Stimulated activated naive CD8-positive, alpha-beta T cell treated with anti-CD3 and anti-CD28 coated beads, Interleukin-15, Interleukin-2, amounts not matched to agents 100 ng/mL and 50 ng/mL, for 24 hours (primary cell): ENCODE measurements at regions not wholly inside any gene's neighbourhood (a gene's known extent, or its start where the extent isn't known, plus 50 kb on each side); places are given as distances from the start of the nearest gene placed in this dataset.

Experiments
- H3K27ac Mint-ChIP-seq: one replicate; pipeline ENCODE4 v1.8.0; 2021; ENCODE audit warnings: mild to moderate bottlenecking, mixed read lengths
- H3K27me3 Mint-ChIP-seq: one replicate; pipeline ENCODE4 v1.8.0; 2021; ENCODE audit warnings: mixed read lengths
- H3K36me3 Mint-ChIP-seq: one replicate; pipeline ENCODE4 v1.8.0; 2021; ENCODE audit warnings: low read depth, mixed read lengths
- H3K4me1 Mint-ChIP-seq: one replicate; pipeline ENCODE4 v1.8.0; 2021; ENCODE audit warnings: low read depth, mixed read lengths
- H3K4me3 Mint-ChIP-seq: one replicate; pipeline ENCODE4 v1.8.0; 2021; ENCODE audit warnings: mild to moderate bottlenecking, mixed read lengths
- H3K9me3 Mint-ChIP-seq: one replicate; pipeline ENCODE4 v1.8.0; 2021; ENCODE audit warnings: mixed read lengths

DNA sequence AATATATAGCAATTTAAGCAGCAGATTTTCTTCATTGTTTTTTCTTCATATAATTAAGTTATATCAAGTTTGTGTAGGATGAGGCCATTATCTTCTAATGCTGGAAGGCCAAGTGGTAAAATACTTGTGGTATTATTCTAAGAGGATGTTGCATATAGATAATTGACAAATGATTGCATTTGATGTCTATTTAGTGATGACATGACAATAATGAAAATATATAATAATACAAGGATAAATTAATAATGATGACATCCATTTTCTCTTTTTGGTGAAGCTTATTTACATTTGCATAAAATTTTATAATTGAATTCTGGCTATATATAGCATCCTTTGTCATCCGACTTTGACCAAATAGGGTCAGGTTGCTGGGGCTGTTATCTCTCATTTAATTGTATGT lies 195.4 kb upstream of the KCNJ16 start:
- no peaks in the 10 kb centered on the region for H3K4me1 Mint-ChIP-seq
- H3K9me3 Mint-ChIP-seq, result no peaks in the 10 kb centered on the region
- no peak overlapping the region for H3K4me3 Mint-ChIP-seq
- no peak overlapping the region for H3K27ac Mint-ChIP-seq
- H3K27me3 Mint-ChIP-seq, result no peaks in the 10 kb centered on the region
- no peaks in the 10 kb centered on the region for H3K36me3 Mint-ChIP-seq

- Mint-ChIP-seq H3K27me3 (no peaks in the 10 kb centered on the region), H3K4me3 (no peak overlapping the region), H3K4me1 (no peaks in the 10 kb centered on the region), H3K36me3 (no peaks in the 10 kb centered on the region), H3K9me3 (no peaks in the 10 kb centered on the region), H3K27ac (no peak overlapping the region)
These were observed 194.4 kb upstream of the KCNJ16 start for GRCh38 chr17:69880591-69881112.

DNA sequence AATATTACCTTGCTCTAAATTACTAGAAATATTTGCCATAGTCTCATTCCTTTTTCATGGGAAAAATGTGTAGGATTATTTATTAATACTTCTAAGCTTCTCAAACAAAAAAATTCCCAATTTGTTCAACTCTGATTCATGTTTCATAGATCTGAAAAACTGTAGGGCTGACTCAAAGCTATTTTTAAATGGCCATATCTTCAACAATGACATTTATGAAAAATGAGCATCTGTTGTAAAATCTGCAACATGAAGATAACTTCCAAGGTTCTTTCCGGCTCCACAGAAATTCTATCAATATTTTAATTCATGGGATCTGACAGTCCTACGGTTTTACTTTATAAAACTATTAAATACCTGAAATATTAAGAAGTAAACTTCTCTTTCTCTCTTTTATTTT lies 192.7 kb upstream of the KCNJ16 start:
- no peaks in the 10 kb centered on the region for H3K9me3 Mint-ChIP-seq
- H3K4me3 Mint-ChIP-seq, result no peak overlapping the region
- no peaks in the 10 kb centered on the region for H3K4me1 Mint-ChIP-seq
- no peak overlapping the region for H3K27ac Mint-ChIP-seq
- H3K27me3 Mint-ChIP-seq, result no peaks in the 10 kb centered on the region
- H3K36me3 Mint-ChIP-seq, result no peaks in the 10 kb centered on the region

DNA sequence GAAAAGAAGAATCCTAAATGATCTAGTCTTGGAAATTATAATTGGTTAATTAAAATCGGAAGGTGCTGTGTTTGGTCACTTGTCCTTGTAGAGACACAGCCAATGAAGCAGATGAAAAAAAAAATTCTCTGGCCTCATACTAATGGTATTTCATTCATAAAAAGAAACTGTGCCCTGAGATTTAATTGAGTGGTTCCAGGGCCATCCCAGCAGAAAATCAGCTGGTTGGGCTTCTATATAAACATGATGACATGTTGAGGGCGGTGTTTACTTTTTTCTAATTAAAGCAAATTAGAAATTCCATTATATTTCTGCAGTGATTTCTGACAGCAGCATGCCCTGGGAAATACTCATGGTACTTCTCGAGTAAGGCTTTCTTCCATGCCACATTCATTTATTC lies 191.9 kb upstream of the KCNJ16 start:
- Mint-ChIP-seq H3K4me3 (no peak overlapping the region), H3K4me1 (no peaks in the 10 kb centered on the region), H3K36me3 (no peaks in the 10 kb centered on the region), H3K27me3 (no peaks in the 10 kb centered on the region), H3K27ac (no peak overlapping the region), H3K9me3 (no peaks in the 10 kb centered on the region)

DNA sequence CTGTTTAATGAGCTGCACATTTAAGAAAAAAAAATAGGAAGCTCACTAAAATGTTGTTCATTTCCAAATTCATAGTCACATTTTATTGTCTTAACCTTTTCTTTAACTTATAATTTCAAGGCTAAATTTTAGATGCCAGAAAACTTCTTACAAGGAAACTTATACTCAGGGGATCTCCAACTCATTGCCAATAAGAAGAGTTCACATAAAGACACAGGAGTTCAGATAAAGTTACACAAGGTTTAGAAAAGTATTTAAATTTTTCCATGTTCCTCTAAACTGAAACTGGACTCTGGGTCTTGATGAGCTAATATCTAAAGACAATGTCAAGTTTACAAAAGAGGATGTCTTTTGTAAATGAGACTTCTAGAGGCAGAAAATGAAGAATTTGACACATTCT lies 190.7 kb upstream of the KCNJ16 start:
- H3K4me3 Mint-ChIP-seq, result no peak overlapping the region
- no peaks in the 10 kb centered on the region for H3K9me3 Mint-ChIP-seq
- no peak overlapping the region for H3K27ac Mint-ChIP-seq
- no peaks in the 10 kb centered on the region for H3K36me3 Mint-ChIP-seq
- H3K4me1 Mint-ChIP-seq, result no peaks in the 10 kb centered on the region
- H3K27me3 Mint-ChIP-seq, result no peaks in the 10 kb centered on the region

- no peaks in the 10 kb centered on the region for H3K4me1 Mint-ChIP-seq
- no peak overlapping the region for H3K27ac Mint-ChIP-seq
- H3K9me3 Mint-ChIP-seq, result no peaks in the 10 kb centered on the region
- no peaks in the 10 kb centered on the region for H3K36me3 Mint-ChIP-seq
- H3K27me3 Mint-ChIP-seq, result no peaks in the 10 kb centered on the region
- H3K4me3 Mint-ChIP-seq, result no peak overlapping the region
These were observed 190.2 kb upstream of the KCNJ16 start for GRCh38 chr17:69884846-69885245.

GRCh38 chr17:69898601-69899000 lies 176.4 kb upstream of the KCNJ16 start:
- Mint-ChIP-seq H3K27me3 (no peaks in the 10 kb centered on the region), H3K4me3 (no peak overlapping the region), H3K27ac (no peak overlapping the region), H3K9me3 (no peaks in the 10 kb centered on the region), H3K36me3 (no peaks in the 10 kb centered on the region), H3K4me1 (no peaks in the 10 kb centered on the region)

DNA sequence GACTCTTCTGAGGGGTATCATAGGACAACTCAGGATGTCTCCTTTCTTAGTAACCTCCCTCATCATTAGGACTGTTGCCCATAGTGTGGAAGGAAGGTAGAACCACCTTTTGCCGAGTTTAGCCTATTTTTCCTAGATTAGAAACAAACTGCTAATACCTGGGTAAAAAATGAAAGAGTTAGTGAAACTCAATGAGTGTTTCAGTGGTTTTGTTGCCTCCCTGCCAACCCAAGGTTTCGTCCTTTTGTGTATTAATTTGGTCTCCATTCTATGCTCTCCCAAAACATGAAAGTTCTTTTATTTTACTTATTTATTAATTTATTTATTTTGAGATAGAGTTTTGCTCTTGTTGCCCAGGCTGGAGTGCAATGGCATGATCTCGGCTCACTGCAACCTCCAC lies 174.9 kb upstream of the KCNJ16 start:
- no peak overlapping the region for H3K27ac Mint-ChIP-seq
- no peaks in the 10 kb centered on the region for H3K4me1 Mint-ChIP-seq
- H3K36me3 Mint-ChIP-seq, result no peaks in the 10 kb centered on the region
- no peaks in the 10 kb centered on the region for H3K27me3 Mint-ChIP-seq
- H3K4me3 Mint-ChIP-seq, result no peak overlapping the region
- H3K9me3 Mint-ChIP-seq, result no peaks in the 10 kb centered on the region

DNA sequence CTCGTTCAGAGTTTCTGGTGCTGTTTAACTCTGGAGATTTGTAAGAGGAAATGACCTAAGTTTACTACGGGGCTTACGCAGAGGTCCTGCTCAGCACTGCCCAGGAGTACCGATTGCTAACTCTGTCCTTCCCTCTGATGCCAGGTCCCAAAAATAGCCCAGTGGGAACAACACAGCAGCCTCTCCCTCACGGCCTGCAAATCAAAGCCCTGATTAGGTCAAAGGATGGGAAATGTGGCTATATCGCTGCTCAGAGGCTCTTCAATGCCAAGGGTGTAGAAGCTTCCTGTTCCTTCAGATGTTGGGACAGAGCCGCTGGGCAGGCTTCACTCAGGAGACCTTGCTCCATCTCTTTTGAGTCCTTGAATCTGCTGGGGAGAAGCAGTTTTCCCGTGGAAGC lies 174.2 kb upstream of the KCNJ16 start:
- H3K27ac Mint-ChIP-seq, result no peak overlapping the region
- H3K4me3 Mint-ChIP-seq, result no peak overlapping the region
- no peaks in the 10 kb centered on the region for H3K36me3 Mint-ChIP-seq
- H3K9me3 Mint-ChIP-seq, result no peaks in the 10 kb centered on the region
- no peaks in the 10 kb centered on the region for H3K27me3 Mint-ChIP-seq
- H3K4me1 Mint-ChIP-seq, result no peaks in the 10 kb centered on the region

DNA sequence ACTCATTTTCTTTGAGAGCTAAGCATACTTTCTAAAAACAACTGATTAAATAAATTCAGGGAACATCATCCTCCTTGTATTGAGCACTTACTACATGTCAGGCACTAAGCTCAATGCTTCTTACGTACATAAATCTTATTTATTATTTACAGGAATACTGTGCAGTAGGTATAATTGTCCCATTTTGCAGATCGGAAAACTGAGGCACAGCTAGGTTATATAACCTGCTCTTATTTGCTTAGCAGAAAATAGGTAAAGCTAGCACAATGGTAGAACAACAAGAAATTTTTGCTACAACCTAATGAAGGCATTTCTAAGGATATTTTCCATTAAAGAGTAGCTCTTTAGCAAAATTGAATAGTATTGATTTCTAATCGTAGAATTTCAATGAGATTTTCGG lies 168.7 kb upstream of the KCNJ16 start:
- Mint-ChIP-seq H3K4me1 (no peaks in the 10 kb centered on the region), H3K4me3 (no peak overlapping the region), H3K27ac (no peak overlapping the region), H3K36me3 (no peaks in the 10 kb centered on the region), H3K9me3 (no peaks in the 10 kb centered on the region), H3K27me3 (no peaks in the 10 kb centered on the region)

GRCh38 chr17:69907132-69907847 lies 167.7 kb upstream of the KCNJ16 start:
- no peaks in the 10 kb centered on the region for H3K27me3 Mint-ChIP-seq
- H3K27ac Mint-ChIP-seq, result no peak overlapping the region
- H3K4me3 Mint-ChIP-seq, result no peak overlapping the region
- H3K36me3 Mint-ChIP-seq, result no peaks in the 10 kb centered on the region
- H3K9me3 Mint-ChIP-seq, result no peaks in the 10 kb centered on the region
- no peaks in the 10 kb centered on the region for H3K4me1 Mint-ChIP-seq

DNA sequence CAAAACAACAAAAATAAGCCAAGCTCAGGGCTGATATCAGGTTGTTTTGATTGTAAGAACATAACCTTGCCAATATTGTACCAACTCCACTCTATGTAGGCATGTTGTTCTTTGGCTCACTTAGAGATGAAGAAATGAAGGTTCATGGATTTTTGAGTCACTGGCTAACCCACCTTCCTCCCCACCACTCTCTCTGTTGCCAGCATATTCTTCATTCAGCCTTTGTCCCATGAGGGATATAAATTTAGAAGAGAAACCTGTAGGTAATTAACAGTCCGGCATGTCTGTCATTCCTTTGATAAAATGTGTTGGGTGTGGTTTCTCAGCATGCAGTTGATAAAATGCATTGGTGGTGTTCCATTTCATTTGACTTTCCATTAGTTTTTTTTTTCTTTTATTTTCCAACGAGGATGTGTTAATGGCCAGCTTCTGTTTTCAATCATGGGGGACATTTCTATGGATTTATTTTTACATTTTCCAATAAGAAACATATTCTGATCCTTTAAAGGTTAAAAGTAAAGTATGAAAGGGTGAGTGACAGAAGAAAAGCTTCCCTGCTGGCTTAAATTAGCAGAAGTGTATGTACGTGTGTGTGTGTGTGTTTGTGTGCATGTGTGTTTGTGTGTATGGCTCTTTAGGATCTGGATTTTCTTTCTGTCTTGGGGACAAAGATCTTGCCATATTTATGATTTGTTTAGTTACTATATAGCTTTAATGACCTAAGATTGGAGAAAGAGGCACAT lies 166.2 kb upstream of the KCNJ16 start:
- H3K36me3 Mint-ChIP-seq, result no peaks in the 10 kb centered on the region
- no peaks in the 10 kb centered on the region for H3K4me1 Mint-ChIP-seq
- H3K4me3 Mint-ChIP-seq, result no peak overlapping the region
- no peaks in the 10 kb centered on the region for H3K27me3 Mint-ChIP-seq
- no peak overlapping the region for H3K27ac Mint-ChIP-seq
- no peaks in the 10 kb centered on the region for H3K9me3 Mint-ChIP-seq

GRCh38 chr17:69909389-69909788 lies 165.6 kb upstream of the KCNJ16 start:
- Mint-ChIP-seq H3K4me3 (no peak overlapping the region), H3K27me3 (no peaks in the 10 kb centered on the region), H3K9me3 (no peaks in the 10 kb centered on the region), H3K36me3 (no peaks in the 10 kb centered on the region), H3K4me1 (no peaks in the 10 kb centered on the region), H3K27ac (no peak overlapping the region)

DNA sequence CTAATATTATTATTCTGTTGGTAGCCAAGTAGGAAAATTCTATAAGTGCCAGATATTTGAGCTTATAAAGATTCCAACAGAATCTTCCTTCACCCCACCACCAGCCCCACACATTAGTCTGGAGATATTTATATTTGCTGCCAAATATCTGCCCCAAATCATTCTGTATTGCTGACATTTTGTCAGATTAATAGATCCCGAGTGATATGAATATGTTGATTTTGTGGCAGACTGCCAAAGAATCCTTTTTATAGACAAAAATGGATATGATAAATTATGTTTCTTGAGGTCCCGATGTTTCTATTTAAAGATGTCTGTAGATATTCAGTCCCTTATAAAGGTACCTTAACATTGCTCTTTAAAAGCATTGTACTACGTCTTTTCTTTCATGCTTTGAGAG lies 162.2 kb upstream of the KCNJ16 start:
- Mint-ChIP-seq H3K27ac (no peak overlapping the region), H3K9me3 (no peaks in the 10 kb centered on the region), H3K36me3 (no peaks in the 10 kb centered on the region), H3K27me3 (no peaks in the 10 kb centered on the region), H3K4me1 (no peaks in the 10 kb centered on the region), H3K4me3 (no peak overlapping the region)

DNA sequence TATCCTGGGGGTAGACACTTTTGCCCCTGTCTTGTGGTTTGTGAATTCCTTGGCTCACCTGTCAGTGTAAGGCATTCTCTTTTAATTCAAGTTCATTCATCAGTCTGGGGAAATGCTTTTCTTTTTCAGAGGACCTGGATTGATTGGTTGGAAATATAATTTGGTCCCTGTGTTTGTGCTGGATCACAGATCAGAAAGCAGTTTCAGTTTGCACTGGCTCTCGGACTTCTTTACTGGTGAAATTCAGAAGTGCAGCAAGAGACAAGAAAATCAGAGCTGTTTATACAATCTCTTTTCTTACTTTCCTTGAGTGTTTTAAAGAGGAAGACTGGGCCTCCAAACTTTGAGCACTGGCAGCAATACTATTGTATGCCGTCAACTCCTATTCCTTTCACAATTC lies 161.8 kb upstream of the KCNJ16 start:
- no peak overlapping the region for H3K27ac Mint-ChIP-seq
- no peaks in the 10 kb centered on the region for H3K9me3 Mint-ChIP-seq
- H3K27me3 Mint-ChIP-seq, result no peaks in the 10 kb centered on the region
- H3K4me3 Mint-ChIP-seq, result no peak overlapping the region
- no peaks in the 10 kb centered on the region for H3K4me1 Mint-ChIP-seq
- H3K36me3 Mint-ChIP-seq, result no peaks in the 10 kb centered on the region

DNA sequence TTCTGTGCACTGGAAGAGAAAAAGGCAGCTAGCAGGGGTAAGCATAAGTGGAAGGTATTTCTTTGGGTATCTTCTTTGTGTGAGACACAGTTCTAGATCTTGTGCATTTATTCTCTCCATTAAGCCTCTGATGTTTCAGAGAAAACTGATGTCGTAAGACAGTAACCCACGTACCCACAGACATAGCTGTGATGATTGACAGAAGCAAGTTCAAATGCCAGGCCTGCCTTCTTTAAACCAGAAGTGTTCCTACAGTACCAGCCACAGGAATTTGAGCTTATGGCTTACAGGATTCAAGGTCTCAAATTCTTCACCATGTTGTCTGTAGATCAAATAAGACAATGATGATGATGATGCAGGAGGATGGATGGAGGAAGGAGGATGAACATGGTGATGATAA lies 161.4 kb upstream of the KCNJ16 start:
- Mint-ChIP-seq H3K27me3 (no peaks in the 10 kb centered on the region), H3K36me3 (no peaks in the 10 kb centered on the region), H3K4me3 (no peak overlapping the region), H3K4me1 (no peaks in the 10 kb centered on the region), H3K27ac (no peak overlapping the region), H3K9me3 (no peaks in the 10 kb centered on the region)
